ENCODE measurements at regions not wholly inside any gene's neighbourhood (a gene's known extent, or its start where the extent isn't known, plus 50 kb on each side); places are given as distances from the start of the nearest gene placed in this dataset.

- H3K9me3 ChIP-seq, result no peaks in the 10 kb centered on the region
- H3K36me3 ChIP-seq, result no peaks in the 10 kb centered on the region
- H3K4me1 ChIP-seq, result no peaks in the 10 kb centered on the region
- 82% methylated on average over 7 of the region's 7 CpGs for WGBS
- TF ChIP-seq EP300 (IDR thresholded peaks at IDR 0.05), result no peak
- no peak for TF ChIP-seq POLR2AphosphoS5 (IDR thresholded peaks at IDR 0.05)
- no peak for TF ChIP-seq CTCF (IDR thresholded peaks at IDR 0.05)
- TF ChIP-seq POLR2A (IDR thresholded peaks at IDR 0.05), result no peak
- no peak overlapping the region for H3K27ac ChIP-seq
- no peaks in the 10 kb centered on the region for H3K27me3 ChIP-seq
- DNase-seq (ENCODE audit: low spot score in 2 of 2), result no peak
- no peak overlapping the region for H3K4me3 ChIP-seq
Measured at GRCh38 chr21:19995253-19995652, 1003.0 kb upstream of the NCAM2 start.

- H3K36me3 ChIP-seq, result no peaks in the 10 kb centered on the region
- DNase-seq (ENCODE audit: low spot score in 2 of 2), result no peak
- WGBS, result 88% methylated on average over 5 of the region's 5 CpGs
- no peak overlapping the region for H3K27ac ChIP-seq
- H3K27me3 ChIP-seq, result no peaks in the 10 kb centered on the region
- no peaks in the 10 kb centered on the region for H3K4me1 ChIP-seq
- no peak overlapping the region for H3K4me3 ChIP-seq
- TF ChIP-seq EP300 (IDR thresholded peaks at IDR 0.05), result no peak
- TF ChIP-seq POLR2A (IDR thresholded peaks at IDR 0.05), result no peak
- TF ChIP-seq POLR2AphosphoS5 (IDR thresholded peaks at IDR 0.05), result no peak
- no peak for TF ChIP-seq CTCF (IDR thresholded peaks at IDR 0.05)
- no peaks in the 10 kb centered on the region for H3K9me3 ChIP-seq
Measured at GRCh38 chr21:19998453-19998852, 999.8 kb upstream of the NCAM2 start.

- no peak overlapping the region for H3K27ac ChIP-seq
- no peak for TF ChIP-seq EP300 (IDR thresholded peaks at IDR 0.05)
- no peak for DNase-seq (ENCODE audit: low spot score in 2 of 2)
- no peak overlapping the region for H3K4me3 ChIP-seq
- H3K4me1 ChIP-seq, result no peaks in the 10 kb centered on the region
- no peaks in the 10 kb centered on the region for H3K27me3 ChIP-seq
- 88% methylated on average over 23 of the region's 23 CpGs for WGBS
- no peaks in the 10 kb centered on the region for H3K36me3 ChIP-seq
- no peaks in the 10 kb centered on the region for H3K9me3 ChIP-seq
Measured at GRCh38 chr21:19999369-20000272, 998.6 kb upstream of the NCAM2 start.

- H3K27ac ChIP-seq, result no peak overlapping the region
- no peak for DNase-seq (ENCODE audit: low spot score in 2 of 2)
- no peak overlapping the region for H3K4me3 ChIP-seq
- H3K36me3 ChIP-seq, result no peaks in the 10 kb centered on the region
- TF ChIP-seq CTCF (IDR thresholded peaks at IDR 0.05), result no peak
- TF ChIP-seq POLR2AphosphoS5 (IDR thresholded peaks at IDR 0.05), result no peak
- TF ChIP-seq POLR2A (IDR thresholded peaks at IDR 0.05), result no peak
- TF ChIP-seq EP300 (IDR thresholded peaks at IDR 0.05), result no peak
- H3K9me3 ChIP-seq, result no peaks in the 10 kb centered on the region
- H3K4me1 ChIP-seq, result no peaks in the 10 kb centered on the region
- no peaks in the 10 kb centered on the region for H3K27me3 ChIP-seq
- WGBS, result 42% methylated on average over 3 of the region's 3 CpGs
Measured at GRCh38 chr21:20004367-20004766, 993.8 kb upstream of the NCAM2 start.

- no peak for DNase-seq (ENCODE audit: low spot score in 2 of 2)
- TF ChIP-seq POLR2A (IDR thresholded peaks at IDR 0.05) (no peak), CTCF (IDR thresholded peaks at IDR 0.05) (no peak), EP300 (IDR thresholded peaks at IDR 0.05) (no peak), POLR2AphosphoS5 (IDR thresholded peaks at IDR 0.05) (no peak)
- Histone ChIP-seq H3K9me3 (no peaks in the 10 kb centered on the region), H3K4me3 (no peak overlapping the region), H3K27ac (no peak overlapping the region), H3K36me3 (no peaks in the 10 kb centered on the region), H3K4me1 (no peaks in the 10 kb centered on the region), H3K27me3 (no peaks in the 10 kb centered on the region)
- 37% methylated on average over 4 of the region's 4 CpGs for WGBS
Measured at GRCh38 chr21:20010691-20011200, 987.5 kb upstream of the NCAM2 start.
